NCI-H128 (cell line): ENCODE measurements at regions not wholly inside any gene's neighbourhood (a gene's known extent, or its start where the extent isn't known, plus 50 kb on each side); places are given as distances from the start of the nearest gene placed in this dataset.
"Not testable (repeated sequence)": the region's sequence is repeated elsewhere in the genome, so short reads cannot be mapped to it uniquely, and the experiment has no call there.

Source experiments
- DNase-seq: peaks from one replicate; lab custom pipeline; 2025; ENCODE audit not compliant: unreplicated experiment; lab: John Stamatoyannopoulos, UW

GRCh38 chr6:15016813-15017212 is 229.1 kb upstream of the JARID2 start:
- no peak for DNase-seq

DNA sequence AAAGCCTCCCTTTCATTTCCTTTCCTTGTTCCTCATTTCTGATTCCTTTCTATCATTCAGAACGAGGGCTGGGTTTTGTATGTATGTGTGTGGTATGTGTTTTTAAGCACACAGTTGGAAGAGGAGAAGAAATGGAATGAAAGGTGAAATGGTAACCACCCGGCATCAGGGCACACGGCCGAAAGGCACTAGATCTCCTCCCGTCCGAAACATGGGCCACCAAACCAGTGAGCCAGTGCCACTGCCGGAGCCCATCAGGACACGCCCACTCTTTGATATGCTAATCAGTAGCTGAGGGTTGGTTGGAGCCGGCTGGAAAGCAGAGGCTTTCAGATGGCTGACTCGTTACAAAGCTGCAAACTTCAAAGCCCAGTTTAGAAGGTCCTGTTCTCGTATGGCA is 228.6 kb upstream of the JARID2 start:
- no peak for DNase-seq

GRCh38 chr6:15017803-15018202 is 228.1 kb upstream of the JARID2 start:
- DNase-seq: no peak

DNA sequence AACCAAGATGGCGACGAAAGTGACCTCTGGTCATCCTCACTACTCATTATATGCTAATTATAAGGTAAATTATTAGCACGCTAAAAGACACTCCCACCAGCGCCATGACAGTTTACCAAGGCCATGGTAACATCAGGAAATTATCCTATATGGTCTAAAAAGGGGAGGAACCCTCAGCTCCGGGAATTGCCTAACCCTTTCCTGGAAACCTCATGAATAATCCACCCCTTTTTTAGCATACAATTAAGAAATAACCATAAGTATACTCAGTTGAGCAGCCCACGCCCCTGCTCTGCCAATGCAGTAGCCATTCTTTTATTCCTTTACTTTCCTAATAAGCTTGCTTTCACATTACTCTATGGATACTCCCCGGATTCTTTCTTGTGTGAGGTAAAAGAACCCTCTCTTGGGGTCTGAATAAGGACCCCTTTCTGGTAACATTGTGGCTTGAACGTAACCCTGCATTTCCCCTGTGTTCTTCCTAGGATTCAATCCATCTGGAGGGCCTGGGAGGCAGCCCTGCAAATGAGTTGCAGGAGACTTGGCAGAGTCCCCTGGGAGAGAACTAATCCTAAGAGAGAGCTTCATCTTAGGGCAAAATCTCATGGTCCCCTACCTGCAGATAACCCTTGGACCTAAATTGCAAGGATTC is 225.6 kb upstream of the JARID2 start:
- DNase-seq: no peak

DNA sequence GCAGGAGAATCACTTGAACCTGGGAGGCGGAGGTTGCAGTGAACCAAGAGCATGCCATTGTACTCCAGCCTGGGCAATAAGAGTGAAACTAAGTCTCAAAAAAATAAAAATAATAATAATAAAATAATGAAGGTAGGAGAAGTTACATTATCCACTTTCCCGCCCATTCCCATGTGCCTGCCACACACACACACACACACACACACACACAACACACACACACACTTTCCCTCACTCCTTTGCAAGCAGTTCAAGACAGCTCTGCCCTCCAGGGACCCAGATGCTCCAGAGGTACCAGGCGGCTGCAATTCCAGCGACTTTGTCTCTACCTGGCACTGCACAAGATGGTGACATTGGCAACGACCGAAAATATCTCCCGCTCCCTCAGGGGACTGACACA is 224.8 kb upstream of the JARID2 start:
- DNase-seq: no peak

DNA sequence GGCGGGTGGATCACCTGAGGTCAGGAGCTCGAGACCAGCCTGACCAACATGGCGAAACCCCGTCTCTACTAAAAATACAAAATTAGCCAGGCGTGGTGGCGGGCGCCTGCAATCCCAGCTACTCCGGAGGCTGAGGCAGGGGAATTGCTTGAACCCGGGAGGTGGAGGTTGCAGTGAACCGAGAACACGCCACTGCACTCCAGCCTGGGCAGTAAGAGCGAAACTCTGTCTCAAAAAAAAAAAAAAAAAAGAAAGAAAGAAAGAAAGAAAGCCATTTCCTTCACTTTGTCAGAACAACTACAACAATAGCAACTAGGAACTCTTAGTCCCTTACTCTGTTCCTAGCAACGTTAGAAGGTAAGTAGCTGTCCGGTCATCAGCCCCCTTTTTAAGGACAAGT is 222.9 kb upstream of the JARID2 start:
- not testable (repeated sequence) for DNase-seq

DNA sequence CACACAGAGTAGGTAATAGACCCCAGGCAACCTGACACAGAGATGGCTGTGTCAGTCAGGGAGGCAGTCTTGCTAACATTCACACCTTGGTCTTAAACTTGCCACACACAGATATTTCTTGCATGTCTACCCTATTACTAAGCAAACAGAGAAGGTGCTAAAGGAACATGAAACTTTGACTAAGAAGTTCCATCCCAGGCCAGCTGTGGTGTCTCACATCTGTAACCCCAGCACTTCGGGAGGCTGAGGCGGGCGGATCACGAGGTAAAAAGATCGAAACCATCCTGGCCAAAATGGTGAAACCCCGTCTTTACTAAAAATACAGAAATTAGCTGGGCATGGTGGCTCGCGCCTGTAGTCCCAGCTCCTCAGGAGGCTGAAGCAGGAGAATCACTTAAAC is 222.4 kb upstream of the JARID2 start:
- no peak for DNase-seq

GRCh38 chr6:15025446-15025845 is 220.4 kb upstream of the JARID2 start:
- no peak for DNase-seq

GRCh38 chr6:15026832-15027231 is 219.0 kb upstream of the JARID2 start:
- DNase-seq: peak; percentile 11

GRCh38 chr6:15027472-15027871 is 218.4 kb upstream of the JARID2 start:
- DNase-seq: no peak

GRCh38 chr6:15032015-15032414 is 213.9 kb upstream of the JARID2 start:
- DNase-seq: no peak

DNA sequence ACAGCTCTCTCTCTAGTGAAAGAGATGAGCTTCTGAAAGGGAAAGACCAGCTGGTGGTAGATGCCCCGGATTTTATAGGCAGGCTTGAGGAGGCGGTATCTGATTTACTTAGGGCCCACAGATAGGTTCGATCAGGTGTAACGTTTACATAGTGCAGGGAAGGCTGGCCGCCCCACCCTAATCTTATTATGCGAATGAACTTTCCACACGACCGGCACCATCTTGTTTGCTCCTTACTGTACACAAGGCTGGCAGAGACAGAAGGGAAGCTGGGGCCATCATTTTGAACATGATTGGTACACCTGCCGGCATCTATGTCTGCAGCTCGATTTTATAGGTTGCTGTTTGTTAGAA is 212.0 kb upstream of the JARID2 start:
- no peak for DNase-seq

DNA sequence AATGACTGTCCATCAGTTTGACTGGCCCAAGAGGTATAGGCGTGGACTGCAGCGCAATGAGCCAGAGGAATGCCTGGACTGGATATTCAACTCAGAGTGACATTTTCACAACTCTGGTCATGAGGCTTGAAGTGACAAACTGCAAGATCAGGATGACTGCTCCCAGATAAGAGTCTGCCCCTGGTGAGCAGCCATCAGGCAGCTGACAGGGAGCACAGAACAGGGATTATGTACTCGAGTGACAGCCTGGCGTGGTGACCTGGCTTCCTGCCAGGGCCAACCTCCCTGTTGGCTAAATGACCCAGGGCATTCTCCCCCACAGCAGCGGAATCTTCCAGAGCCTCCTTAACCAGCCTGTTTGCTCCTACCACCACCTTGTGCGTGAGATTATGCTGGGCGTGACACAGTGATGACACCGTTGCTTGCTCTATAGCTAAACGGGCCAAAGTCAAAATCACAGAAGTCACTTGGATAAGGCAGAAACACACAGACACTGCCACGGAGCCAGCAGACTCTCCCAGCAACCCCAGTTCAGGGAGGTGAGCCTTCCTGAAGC is 209.1 kb upstream of the JARID2 start:
- no peak for DNase-seq

GRCh38 chr6:15037253-15037652 is 208.6 kb upstream of the JARID2 start:
- DNase-seq: no peak

DNA sequence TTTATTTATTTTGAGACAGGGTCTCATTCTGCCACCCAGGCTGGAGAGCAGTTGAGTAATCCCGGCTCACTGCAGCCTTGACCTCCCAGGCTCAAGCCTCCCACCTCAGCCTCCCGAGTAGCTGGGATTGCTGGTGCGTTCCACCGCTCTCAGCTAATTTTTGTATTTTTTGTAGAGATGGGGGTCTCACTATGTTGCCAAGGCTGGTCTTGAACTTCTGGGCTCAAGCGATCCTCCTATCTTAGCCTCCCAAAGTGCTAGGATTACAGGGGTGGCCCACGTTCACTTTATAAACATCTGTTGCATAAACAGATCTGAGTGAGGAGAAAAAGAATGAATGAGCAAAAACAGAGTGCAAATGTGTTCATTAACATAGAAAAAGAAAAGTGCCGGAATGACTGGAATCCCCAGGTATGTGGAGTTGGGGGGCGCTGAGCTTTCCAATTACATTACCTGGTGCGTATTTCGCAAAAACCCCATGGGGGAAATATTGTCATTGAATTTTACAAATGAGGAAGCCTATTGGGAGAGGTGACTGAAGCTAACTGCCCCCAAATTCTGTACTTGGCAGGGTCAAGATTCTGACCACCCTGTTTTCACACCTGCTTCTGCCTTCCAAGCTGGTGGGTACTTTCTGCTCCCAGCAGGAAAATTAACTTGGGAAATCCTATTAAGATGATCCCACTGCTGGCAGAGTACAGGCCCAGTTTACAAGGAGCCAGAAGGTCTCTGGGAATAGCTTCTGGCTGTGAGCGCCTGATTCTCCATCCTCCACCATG is 207.7 kb upstream of the JARID2 start:
- DNase-seq: no peak

GRCh38 chr6:15039136-15039535 is 206.7 kb upstream of the JARID2 start:
- no peak for DNase-seq

DNA sequence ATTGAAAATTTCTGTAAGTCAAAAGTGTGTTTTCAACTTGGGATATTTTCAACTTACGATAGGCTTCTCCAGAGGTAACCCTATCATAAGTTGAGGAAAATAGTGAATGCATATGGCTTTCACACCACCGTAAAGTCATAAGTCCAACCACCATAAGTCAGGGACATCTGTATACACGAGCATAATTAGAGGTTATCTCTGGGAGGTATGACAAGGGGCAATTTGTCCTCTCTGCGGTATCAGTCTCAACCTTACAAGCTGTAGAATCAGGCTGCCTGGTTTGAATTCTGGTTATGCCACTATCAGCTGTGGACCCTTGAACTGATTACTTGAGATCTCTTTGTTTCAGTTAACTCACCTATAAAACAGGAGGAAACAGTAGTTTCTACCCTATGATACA is 202.9 kb upstream of the JARID2 start:
- DNase-seq: no peak

DNA sequence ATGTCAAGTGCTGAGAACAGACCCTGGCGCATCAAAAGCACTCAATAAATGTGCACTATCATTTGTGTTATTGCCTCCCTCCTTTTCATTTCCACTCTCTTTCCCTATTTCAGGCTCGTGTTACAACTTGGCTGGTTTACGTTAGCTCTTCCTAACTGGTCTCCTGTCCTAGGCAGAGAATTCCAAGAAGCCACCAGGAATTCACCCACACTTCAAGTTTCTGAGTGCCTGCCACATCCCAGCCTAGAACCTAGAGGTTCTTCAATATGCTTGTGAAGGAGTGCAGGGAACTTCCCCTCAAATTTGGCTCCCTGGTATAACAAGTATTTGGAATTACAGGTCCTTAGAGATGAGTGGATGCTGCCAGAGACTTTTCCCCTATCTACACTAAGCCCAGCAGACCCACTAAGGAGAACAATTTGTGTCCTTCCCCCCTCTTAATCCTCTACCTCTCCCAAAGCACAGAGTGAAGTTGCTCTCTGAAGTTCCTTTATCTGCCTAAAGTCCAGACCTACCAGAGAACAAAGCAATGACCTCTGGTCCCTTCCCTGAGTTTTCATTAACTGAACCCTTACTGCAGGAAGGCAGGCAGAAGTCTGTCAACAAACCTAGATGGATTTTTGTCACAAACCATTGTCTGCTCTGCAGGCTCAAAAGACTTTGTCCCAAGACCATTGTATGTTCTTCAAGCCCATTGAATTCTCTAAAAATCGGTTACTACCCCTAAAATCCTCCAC is 201.6 kb upstream of the JARID2 start:
- no peak for DNase-seq

DNA sequence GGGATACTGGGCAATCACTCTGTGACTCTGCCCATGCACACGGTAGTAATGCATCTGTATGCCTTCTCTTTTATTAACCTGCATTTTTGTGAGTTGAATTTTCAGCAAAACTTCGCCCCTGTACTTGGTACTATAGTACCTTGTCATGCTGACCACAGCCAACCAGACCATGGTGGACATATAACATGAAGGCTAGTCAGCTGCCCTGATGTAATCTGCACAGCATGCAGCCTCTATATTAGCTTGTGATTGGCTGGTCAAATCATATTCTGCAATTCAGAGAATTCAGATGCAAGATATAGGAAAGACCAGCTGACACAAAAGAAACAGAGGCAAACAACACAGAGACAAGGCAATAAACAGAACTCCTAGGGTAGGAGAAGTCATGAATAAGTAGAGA is 200.9 kb upstream of the JARID2 start:
- DNase-seq: no peak

- DNase-seq: no peak
These were observed 199.1 kb upstream of the JARID2 start for GRCh38 chr6:15046751-15047150.

DNA sequence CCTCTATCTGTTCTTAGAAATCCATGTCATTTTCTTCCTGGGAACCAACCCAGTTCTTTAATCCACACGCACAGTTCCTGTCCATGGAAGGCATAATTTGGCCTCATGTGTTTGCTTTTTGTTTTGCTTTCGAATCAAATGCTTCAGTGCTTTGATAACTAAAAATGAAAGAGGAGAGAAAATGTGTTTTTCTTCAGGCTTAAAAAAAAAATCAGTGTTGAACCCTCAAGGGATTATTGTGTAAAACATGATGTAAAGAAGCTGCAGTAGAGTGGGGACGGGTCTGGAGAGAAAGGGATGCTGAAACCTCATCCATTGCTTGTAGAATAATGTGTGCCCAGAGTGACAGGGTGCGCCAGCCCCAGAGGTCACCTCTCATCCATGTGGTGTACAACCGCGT is 197.5 kb upstream of the JARID2 start:
- DNase-seq: no peak
